IMR-90 (cell line): ENCODE measurements at regions not wholly inside any gene's neighbourhood (a gene's known extent, or its start where the extent isn't known, plus 50 kb on each side); places are given as distances from the start of the nearest gene placed in this dataset.

ENCODE experiments used
- ATAC-seq: fragments of 200-7000 bp; cut with Tn5 transposase; 2 replicates; pipeline ENCODE4 v1.9.1; 2020; ENCODE audit warnings: low read depth, mild to moderate bottlenecking, moderate library complexity
- BruUV-seq: library from RNA; stranded (reverse); fragments of 400-500 nt; replicated peaks from 2 replicates; lab custom pipeline; 2021; lab: Mats Ljungman, UMichigan
- CTCF ChIA-PET: fragments of 300-600 bp; formaldehyde crosslinking; extraction: SDS; loops from one replicate; lab custom pipeline; 2021; ENCODE audit warnings: antibody characterized with exemption; lab: Yijun Ruan, JAX
- POLR2A ChIA-PET: fragments of 300-600 bp; sonication (Branson Sonifier 250); formaldehyde crosslinking; loops from one replicate; lab custom pipeline; 2022; ENCODE audit warnings: antibody characterized with exemption; ENCODE audit not compliant: unreplicated experiment; lab: Charles Lee
- DNase-seq: peaks from one replicate; pipeline ENCODE4 v3.0.0; 2013
- H2AFZ ChIP-seq: replicated peaks from 2 replicates; pipeline ENCODE3; 2013; ENCODE audit warnings: low read length, mild to moderate bottlenecking; ENCODE audit not compliant: poor library complexity
- H2AK5ac ChIP-seq: 2 replicates; pipeline ENCODE4 v1.6.1; 2013; ENCODE audit warnings: low read depth, low read length, inconsistent platforms
- H2AK9ac ChIP-seq: replicated peaks from 2 replicates; pipeline ENCODE3; 2013; ENCODE audit warnings: mild to moderate bottlenecking, low read depth, low read length, moderate library complexity; ENCODE audit not compliant: poor library complexity
- H2BK120ac ChIP-seq: 2 replicates; pipeline ENCODE4 v1.6.1; 2013; ENCODE audit warnings: low read depth, low read length, inconsistent platforms
- H2BK15ac ChIP-seq: 3 replicates; pipeline ENCODE4 v1.6.1; 2013; ENCODE audit warnings: low read depth, low read length, inconsistent platforms
- H2BK20ac ChIP-seq: 2 replicates; pipeline ENCODE4 v1.6.1; 2013; ENCODE audit warnings: low read depth, mild to moderate bottlenecking, inconsistent platforms, low read length, moderate library complexity
- H2BK5ac ChIP-seq: 2 replicates; pipeline ENCODE4 v1.6.1; 2013; ENCODE audit warnings: mild to moderate bottlenecking, low read depth, low read length, inconsistent platforms; ENCODE audit not compliant: poor library complexity, severe bottlenecking
- H3K14ac ChIP-seq: replicated peaks from 2 replicates; pipeline ENCODE4 v1.6.1; 2013; ENCODE audit warnings: low read depth, low read length, inconsistent platforms
- H3K18ac ChIP-seq: 2 replicates; pipeline ENCODE4 v1.6.1; 2013; ENCODE audit warnings: low read depth, low read length, control low read depth
- H3K23ac ChIP-seq: 2 replicates; pipeline ENCODE4 v1.6.1; 2013; ENCODE audit warnings: low read depth, low read length, inconsistent platforms
- H3K27ac ChIP-seq: 2 replicates; pipeline ENCODE4 v1.5.1; 2013; ENCODE audit warnings: mild to moderate bottlenecking, control low read depth, low read length; ENCODE audit not compliant: insufficient read depth
- H3K27me3 ChIP-seq: 2 replicates; pipeline ENCODE4 v1.6.1; 2013; ENCODE audit warnings: low read length; ENCODE audit not compliant: control insufficient read depth, insufficient read depth
- H3K36me3 ChIP-seq: 2 replicates; pipeline ENCODE4 v1.6.1; 2013; ENCODE audit warnings: low read length, mixed read lengths; ENCODE audit not compliant: control insufficient read depth, insufficient read depth
- H3K4ac ChIP-seq: 2 replicates; pipeline ENCODE4 v1.6.1; 2013; ENCODE audit warnings: low read depth, low read length, inconsistent platforms
- H3K4me1 ChIP-seq: 2 replicates; pipeline ENCODE4 v1.6.1; 2013; ENCODE audit warnings: low read length, mixed read lengths; ENCODE audit not compliant: control insufficient read depth, insufficient read depth
- H3K4me2 ChIP-seq: 2 replicates; pipeline ENCODE4 v1.6.1; 2013; ENCODE audit warnings: low read depth, mild to moderate bottlenecking, control low read depth, low read length, moderate library complexity
- H3K4me3 ChIP-seq: 2 replicates; pipeline ENCODE4 v1.5.1; 2013; ENCODE audit warnings: low read depth, mild to moderate bottlenecking, control low read depth, low read length, moderate library complexity; ENCODE audit not compliant: insufficient read depth
- H3K56ac ChIP-seq: 2 replicates; pipeline ENCODE4 v1.6.1; 2013; ENCODE audit warnings: low read length, inconsistent platforms; ENCODE audit not compliant: insufficient read depth; ENCODE audit errors: extremely low read depth
- H3K79me1 ChIP-seq, 2 experiments: 2 replicates each; pipeline ENCODE4 v1.6.1; 2013; ENCODE audit warnings: low read length in 2 of 2, inconsistent platforms in 1 of 2, low read depth in 1 of 2
- H3K9ac ChIP-seq: 2 replicates; pipeline ENCODE4 v1.6.1; 2013; ENCODE audit warnings: low read depth, low read length, control low read depth
- H3K9me1 ChIP-seq: 2 replicates; pipeline ENCODE4 v1.6.1; 2013; ENCODE audit warnings: low read length, inconsistent platforms; ENCODE audit not compliant: insufficient read depth
- H3K9me3 ChIP-seq: 2 replicates; pipeline ENCODE4 v1.6.1; 2013; ENCODE audit warnings: low read length; ENCODE audit not compliant: control insufficient read depth, insufficient read depth
- H4K20me1 ChIP-seq: 2 replicates; pipeline ENCODE4 v1.6.1; 2013; ENCODE audit warnings: low read length, inconsistent platforms; ENCODE audit not compliant: insufficient read depth
- H4K5ac ChIP-seq: 2 replicates; pipeline ENCODE4 v1.6.1; 2013; ENCODE audit warnings: mild to moderate bottlenecking, low read depth, low read length, control low read depth
- H4K8ac ChIP-seq, 2 experiments: 2 replicates each; pipeline ENCODE4 v1.6.1; 2013; ENCODE audit warnings: low read depth in 2 of 2, low read length in 2 of 2, control low read depth in 1 of 2, inconsistent platforms in 1 of 2
- H4K91ac ChIP-seq: 2 replicates; pipeline ENCODE4 v1.6.1; 2013; ENCODE audit warnings: low read depth, low read length, inconsistent platforms; ENCODE audit not compliant: insufficient read depth
- CEBPB ChIP-seq: IDR thresholded peaks from 2 replicates; pipeline ENCODE4 v1.6.1; 2012; ENCODE audit warnings: low read depth, low read length, improper control_type of control experiment
- CHD1 ChIP-seq: IDR thresholded peaks from 2 replicates; pipeline ENCODE4 v1.6.1; 2012; ENCODE audit warnings: low read depth, low read length, improper control_type of control experiment
- MAZ ChIP-seq: IDR thresholded peaks from 2 replicates; pipeline ENCODE4 v1.6.1; 2012; ENCODE audit warnings: low read depth, mild to moderate bottlenecking, low read length, improper control_type of control experiment, moderate library complexity, borderline replicate concordance
- NFE2L2 ChIP-seq: fragments of 150-350 bp; IDR thresholded peaks from 2 replicates; pipeline ENCODE4 v1.6.1; 2016; ENCODE audit warnings: low read depth, mild to moderate bottlenecking, low read length
- POLR2A ChIP-seq: IDR thresholded peaks from 2 replicates; pipeline ENCODE4 v1.6.1; 2012; ENCODE audit warnings: mild to moderate bottlenecking, low read depth, low read length
- SMC3 ChIP-seq: fragments of 150-350 bp; IDR thresholded peaks from 2 replicates; pipeline ENCODE4 v1.6.1; 2016; ENCODE audit warnings: low read depth, mild to moderate bottlenecking, antibody characterized with exemption, low read length, moderate library complexity
- WGBS, 2 experiments: methylation state at CpG; one replicate each; pipeline versions ENCODE4 v1.1.5 to v1.1.7; 2013; ENCODE audit warnings: missing lambda C conversion rate in 2 of 2; ENCODE audit not compliant: insufficient read length in 1 of 2; ENCODE audit errors: extremely low coverage in 2 of 2; 5-methylcytosine and 5-hydroxymethylcytosine counted together
- dilution Hi-C: fragments of 300-500 bp; cut with HindIII; formaldehyde crosslinking; loops from one replicate; pipeline ENCODE4 v1.14.3; 2018; ENCODE audit warnings: low sequenced_read_pairs; ENCODE audit not compliant: unreplicated experiment
- in situ Hi-C: fragments of 300-500 bp; cut with MboI; formaldehyde crosslinking; loops from 3 replicates; pipeline ENCODE4 v1.14.3; 2019; ENCODE audit warnings: low sequenced_read_pairs, inconsistent platforms, mixed read lengths
- intact Hi-C: fragments of 100-400 bp; cut with micrococcal nuclease; formaldehyde crosslinking; loops from 2 replicates; pipeline ENCODE4 v1.10.0; 2022

- ATAC-seq (no peak), DNase-seq (no peak)
- Histone ChIP-seq H2BK5ac (no peak overlapping the region), H2BK120ac (no peak overlapping the region), H3K27me3 (no peaks in the 10 kb centered on the region), H3K18ac (no peak overlapping the region), H2AK9ac (no peak overlapping the region), H3K9me1 (no peaks in the 10 kb centered on the region), H3K4ac (no peak overlapping the region), H3K4me1 (no peaks in the 10 kb centered on the region), H2AFZ (no peak overlapping the region), H3K9me3 (no peaks in the 10 kb centered on the region; the same call in 1 of the 2 replicates), H3K14ac (no peak overlapping the region), H3K4me3 (no peak overlapping the region), H3K36me3 (no peaks in the 10 kb centered on the region), H3K27ac (no peak overlapping the region), H4K91ac (no peak overlapping the region), H4K8ac (no peak overlapping the region), H2BK15ac (no peak overlapping the region), H3K9ac (no peak overlapping the region), H3K23ac (no peak overlapping the region), H3K79me1 (no peaks in the 10 kb centered on the region), H3K4me2 (no peak overlapping the region), H2BK20ac (no peak overlapping the region), H4K5ac (no peak overlapping the region), H4K20me1 (no peaks in the 10 kb centered on the region), H2AK5ac (no peak overlapping the region), H3K56ac (no peak overlapping the region)
- intact Hi-C loops (no loop called here), in situ Hi-C loops (no loop called here), dilution Hi-C loops (no loop called here)
- POLR2A ChIA-PET, result no interaction called here
- WGBS, 2 experiments, result no CpG with 5 or more reads among the region's 1 CpG
- TF ChIP-seq NFE2L2 (no peak), CEBPB (no peak), MAZ (no peak), POLR2A (no peak), SMC3 (no peak), CHD1 (no peak)
- CTCF ChIA-PET, result no interaction called here
- BruUV-seq, result no TSS peak
These were observed 347.3 kb downstream of the TRIM36 start for GRCh38 chr5:114822436-114822835.
